ENCODE measurements at regions not wholly inside any gene's neighbourhood (a gene's known extent, or its start where the extent isn't known, plus 50 kb on each side); places are given as distances from the start of the nearest gene placed in this dataset.

DNA sequence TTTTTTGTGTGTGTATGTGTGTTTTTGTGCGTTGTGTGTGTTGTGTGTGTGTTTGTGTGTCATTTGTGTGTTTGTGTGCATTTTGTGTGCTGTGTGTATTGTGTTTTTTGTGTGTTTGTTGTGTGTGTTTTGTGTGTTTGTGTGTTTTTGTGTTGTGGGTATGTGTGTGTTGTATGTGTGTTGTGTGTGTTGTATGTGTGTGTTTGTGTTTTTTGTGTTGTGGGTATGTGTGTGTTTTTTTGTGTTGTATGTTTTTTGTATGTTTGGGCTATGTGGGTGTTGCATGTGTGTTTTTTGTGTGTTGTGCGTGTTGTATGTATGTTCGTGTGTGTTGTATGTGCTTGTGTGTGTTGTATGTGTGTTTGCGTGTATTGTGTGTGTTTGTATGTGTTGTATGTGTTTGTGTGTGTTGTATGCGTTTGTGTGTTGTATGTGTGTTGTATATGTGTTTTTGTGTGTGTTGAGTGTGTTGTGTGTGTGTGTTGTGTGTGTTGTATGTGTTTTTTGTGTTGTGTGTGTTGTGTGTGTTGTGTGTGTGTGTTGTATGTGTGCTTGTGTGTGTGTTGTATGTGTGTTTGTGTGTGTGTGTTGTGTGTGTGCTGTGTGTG lies 275.3 kb downstream of the HRH4 start:
- no peaks in the 10 kb centered on the region for H3K36me3 ChIP-seq (ENCODE audit: control insufficient read depth, insufficient read depth, low read length)
- no peak overlapping the region for H3K4me3 ChIP-seq (ENCODE audit: extremely low read depth, insufficient read depth, low read length, poor library complexity, severe bottlenecking)
- 85 to 90% methylated on average over 4 to 5 of the region's 5 CpGs for WGBS, 2 experiments (ENCODE audit: insufficient coverage in 2 of 2)
- H3K27ac ChIP-seq (ENCODE audit: low read depth, low read length, severe bottlenecking), result no peak overlapping the region
- peaks cover 8% of the 10 kb centered on the region for H3K4me1 ChIP-seq (ENCODE audit: control insufficient read depth, insufficient read depth, low read length, poor library complexity, severe bottlenecking)
- H3K9me3 ChIP-seq (ENCODE audit: control insufficient read depth, low read length), result no peaks in the 10 kb centered on the region

DNA sequence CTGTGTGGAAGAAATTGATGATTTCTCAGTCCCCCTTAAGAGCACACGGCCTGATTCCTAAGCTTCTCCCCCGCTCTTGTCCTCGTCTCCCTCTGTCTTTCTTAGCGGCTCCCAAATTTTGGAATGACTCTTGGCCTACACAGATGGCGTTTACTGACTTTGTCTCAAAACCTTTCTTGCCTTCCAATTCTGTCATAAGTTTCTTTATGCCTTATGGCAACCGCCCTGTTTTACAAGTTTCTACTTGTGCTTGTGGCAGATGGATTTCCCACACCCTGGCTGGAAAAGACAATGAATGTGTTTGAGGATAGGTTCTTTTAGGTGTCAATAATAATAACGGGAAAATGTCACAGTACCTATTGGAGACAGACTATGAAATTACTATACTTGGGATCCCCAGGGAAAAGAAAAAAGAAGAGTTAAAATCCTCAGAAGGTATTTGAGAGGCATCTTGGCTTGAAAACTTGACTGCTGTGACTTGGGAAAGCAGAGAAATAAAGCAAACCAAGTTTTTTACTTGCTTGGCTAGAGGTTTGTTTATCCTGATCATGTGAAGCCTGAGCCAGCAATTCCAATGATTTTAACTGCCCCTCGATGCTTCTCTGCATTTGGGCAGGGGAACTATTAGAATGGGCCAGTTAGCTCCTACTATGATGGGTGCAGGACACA lies 276.4 kb downstream of the HRH4 start:
- Histone ChIP-seq H3K4me3 (ENCODE audit: extremely low read depth, insufficient read depth, low read length, poor library complexity, severe bottlenecking) (no peak overlapping the region), H3K36me3 (ENCODE audit: control insufficient read depth, insufficient read depth, low read length) (no peaks in the 10 kb centered on the region), H3K4me1 (ENCODE audit: control insufficient read depth, insufficient read depth, low read length, poor library complexity, severe bottlenecking) (peaks cover 4% of the 10 kb centered on the region), H3K9me3 (ENCODE audit: control insufficient read depth, low read length) (no peaks in the 10 kb centered on the region), H3K27ac (ENCODE audit: low read depth, low read length, severe bottlenecking) (no peak overlapping the region)
- WGBS, 2 experiments (ENCODE audit: insufficient coverage in 2 of 2), result 89 to 95% methylated on average over 6 to 7 of the region's 8 CpGs

DNA sequence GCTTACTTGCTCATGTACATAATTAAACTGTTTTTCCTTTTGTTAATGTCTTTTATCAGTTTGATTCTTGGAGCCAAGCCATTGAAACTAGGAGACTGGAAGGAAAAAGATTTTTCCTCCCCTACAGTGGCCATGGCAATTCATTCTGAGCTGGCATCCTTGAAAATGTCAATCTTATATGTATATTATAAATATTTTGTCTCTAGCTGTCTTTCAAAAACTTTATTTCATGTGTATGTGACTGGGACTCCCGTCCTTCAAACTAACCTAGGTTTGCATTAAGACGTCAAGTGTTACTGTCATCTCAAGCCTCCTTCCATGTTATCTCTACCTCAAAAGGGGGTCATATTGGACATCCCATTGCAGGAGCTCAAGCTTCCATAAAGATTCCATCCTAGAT lies 280.4 kb downstream of the HRH4 start:
- Histone ChIP-seq H3K27ac (ENCODE audit: low read depth, low read length, severe bottlenecking) (no peak overlapping the region), H3K36me3 (ENCODE audit: control insufficient read depth, insufficient read depth, low read length) (no peaks in the 10 kb centered on the region), H3K4me1 (ENCODE audit: control insufficient read depth, insufficient read depth, low read length, poor library complexity, severe bottlenecking) (no peaks in the 10 kb centered on the region), H3K9me3 (ENCODE audit: control insufficient read depth, low read length) (no peaks in the 10 kb centered on the region), H3K4me3 (ENCODE audit: extremely low read depth, insufficient read depth, low read length, poor library complexity, severe bottlenecking) (no peak overlapping the region)
- WGBS, 2 experiments (ENCODE audit: insufficient coverage in 2 of 2), result 100% methylated on average over 1 of the region's 2 CpGs

DNA sequence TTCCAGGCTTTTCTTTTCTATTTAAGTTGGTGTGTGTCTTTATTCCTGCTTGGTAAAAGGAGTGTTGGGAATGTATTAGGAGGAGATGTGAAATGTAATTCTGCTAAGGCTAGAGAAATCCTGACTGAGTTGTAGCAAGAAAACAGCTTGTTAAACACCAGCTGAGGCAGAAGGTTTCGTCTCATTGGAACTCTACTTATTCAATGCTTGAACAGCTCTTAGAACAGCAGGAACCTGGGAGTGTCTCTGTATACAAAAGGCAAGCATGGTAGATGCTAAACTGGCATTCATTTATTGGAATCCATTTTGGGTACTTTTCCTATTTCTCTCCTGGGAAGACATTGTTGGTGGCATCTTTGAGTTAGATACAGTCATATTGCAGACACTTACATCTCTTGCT lies 280.9 kb downstream of the HRH4 start:
- no peak overlapping the region for H3K27ac ChIP-seq (ENCODE audit: low read depth, low read length, severe bottlenecking)
- WGBS, 2 experiments (ENCODE audit: insufficient coverage in 2 of 2), result 83 to 100% methylated on average over 1 of the region's 1 CpG
- H3K36me3 ChIP-seq (ENCODE audit: control insufficient read depth, insufficient read depth, low read length), result no peaks in the 10 kb centered on the region
- no peaks in the 10 kb centered on the region for H3K9me3 ChIP-seq (ENCODE audit: control insufficient read depth, low read length)
- H3K4me1 ChIP-seq (ENCODE audit: control insufficient read depth, insufficient read depth, low read length, poor library complexity, severe bottlenecking), result no peaks in the 10 kb centered on the region
- no peak overlapping the region for H3K4me3 ChIP-seq (ENCODE audit: extremely low read depth, insufficient read depth, low read length, poor library complexity, severe bottlenecking)

- no peak overlapping the region for H3K4me3 ChIP-seq (ENCODE audit: extremely low read depth, insufficient read depth, low read length, poor library complexity, severe bottlenecking)
- 80 to 100% methylated on average over 2 to 3 of the region's 5 CpGs for WGBS, 2 experiments (ENCODE audit: insufficient coverage in 2 of 2)
- H3K27ac ChIP-seq (ENCODE audit: low read depth, low read length, severe bottlenecking), result no peak overlapping the region
- H3K4me1 ChIP-seq (ENCODE audit: control insufficient read depth, insufficient read depth, low read length, poor library complexity, severe bottlenecking), result no peaks in the 10 kb centered on the region
- H3K36me3 ChIP-seq (ENCODE audit: control insufficient read depth, insufficient read depth, low read length), result no peaks in the 10 kb centered on the region
- H3K9me3 ChIP-seq (ENCODE audit: control insufficient read depth, low read length), result no peaks in the 10 kb centered on the region
Measured at GRCh38 chr18:24741965-24742724, 281.7 kb downstream of the HRH4 start.

DNA sequence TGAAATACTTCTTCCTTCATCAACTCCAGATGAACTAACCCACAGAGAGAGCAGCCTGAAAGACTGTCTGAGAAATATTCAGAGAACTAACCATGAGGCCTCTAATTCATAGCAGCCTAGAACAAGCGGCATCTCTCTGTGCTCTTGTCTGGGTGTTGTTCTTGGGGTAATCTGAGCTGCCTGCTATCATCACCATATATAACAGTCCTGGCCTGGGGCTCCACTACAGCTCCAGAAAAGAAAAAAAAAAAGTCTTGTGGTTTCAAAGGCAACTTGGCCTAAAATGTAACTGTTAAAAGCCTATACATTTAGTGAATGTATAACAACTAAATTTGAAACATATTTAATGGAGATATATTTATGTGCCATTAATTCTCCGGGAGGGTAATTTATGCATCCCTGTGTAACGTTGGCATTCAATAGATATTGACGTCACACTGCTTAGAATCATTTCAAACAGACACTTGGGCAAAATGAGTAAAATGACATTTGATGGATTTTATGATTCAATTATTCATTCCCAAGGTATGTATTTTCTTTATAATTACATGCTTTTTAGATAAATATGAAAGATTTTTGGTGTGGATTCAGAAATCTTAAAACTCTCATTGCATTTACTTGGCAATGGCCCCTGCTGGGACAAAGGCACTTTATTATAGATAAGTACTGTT lies 294.3 kb downstream of the HRH4 start:
- H3K4me1 ChIP-seq (ENCODE audit: control insufficient read depth, insufficient read depth, low read length, poor library complexity, severe bottlenecking), result no peaks in the 10 kb centered on the region
- WGBS, 2 experiments (ENCODE audit: insufficient coverage in 2 of 2), result 100% methylated on average over 1 of the region's 4 CpGs; no CpG with 5 or more reads in 1 of the 2 experiments
- no peaks in the 10 kb centered on the region for H3K36me3 ChIP-seq (ENCODE audit: control insufficient read depth, insufficient read depth, low read length)
- H3K27ac ChIP-seq (ENCODE audit: low read depth, low read length, severe bottlenecking), result no peak overlapping the region
- no peaks in the 10 kb centered on the region for H3K9me3 ChIP-seq (ENCODE audit: control insufficient read depth, low read length)
- no peak overlapping the region for H3K4me3 ChIP-seq (ENCODE audit: extremely low read depth, insufficient read depth, low read length, poor library complexity, severe bottlenecking)

DNA sequence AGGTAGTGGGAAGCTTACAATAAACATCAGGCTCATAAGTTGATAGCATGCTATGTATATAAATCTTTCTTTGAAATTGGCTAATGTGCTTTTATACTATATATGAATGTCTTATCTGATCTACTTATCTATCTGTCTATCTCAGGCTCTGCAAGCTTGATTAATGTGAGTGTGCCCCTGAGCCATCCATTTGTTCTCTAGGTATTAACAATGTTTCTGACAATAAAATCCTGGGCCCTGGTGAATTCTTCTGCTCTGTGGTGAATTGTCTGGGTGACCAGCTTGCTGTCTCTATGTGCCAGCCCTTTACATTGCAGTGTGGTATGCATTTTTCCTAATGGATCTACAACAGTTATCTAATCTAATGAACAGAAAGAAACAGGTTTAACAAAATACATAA lies 295.9 kb downstream of the HRH4 start:
- Histone ChIP-seq H3K9me3 (ENCODE audit: control insufficient read depth, low read length) (no peaks in the 10 kb centered on the region), H3K27ac (ENCODE audit: low read depth, low read length, severe bottlenecking) (no peak overlapping the region), H3K4me1 (ENCODE audit: control insufficient read depth, insufficient read depth, low read length, poor library complexity, severe bottlenecking) (no peaks in the 10 kb centered on the region), H3K4me3 (ENCODE audit: extremely low read depth, insufficient read depth, low read length, poor library complexity, severe bottlenecking) (no peak overlapping the region), H3K36me3 (ENCODE audit: control insufficient read depth, insufficient read depth, low read length) (no peaks in the 10 kb centered on the region)

GRCh38 chr18:24757134-24757533 lies 296.7 kb downstream of the HRH4 start:
- Histone ChIP-seq H3K27ac (ENCODE audit: low read depth, low read length, severe bottlenecking) (no peak overlapping the region), H3K4me3 (ENCODE audit: extremely low read depth, insufficient read depth, low read length, poor library complexity, severe bottlenecking) (no peak overlapping the region), H3K9me3 (ENCODE audit: control insufficient read depth, low read length) (no peaks in the 10 kb centered on the region), H3K4me1 (ENCODE audit: control insufficient read depth, insufficient read depth, low read length, poor library complexity, severe bottlenecking) (no peaks in the 10 kb centered on the region), H3K36me3 (ENCODE audit: control insufficient read depth, insufficient read depth, low read length) (no peaks in the 10 kb centered on the region)

DNA sequence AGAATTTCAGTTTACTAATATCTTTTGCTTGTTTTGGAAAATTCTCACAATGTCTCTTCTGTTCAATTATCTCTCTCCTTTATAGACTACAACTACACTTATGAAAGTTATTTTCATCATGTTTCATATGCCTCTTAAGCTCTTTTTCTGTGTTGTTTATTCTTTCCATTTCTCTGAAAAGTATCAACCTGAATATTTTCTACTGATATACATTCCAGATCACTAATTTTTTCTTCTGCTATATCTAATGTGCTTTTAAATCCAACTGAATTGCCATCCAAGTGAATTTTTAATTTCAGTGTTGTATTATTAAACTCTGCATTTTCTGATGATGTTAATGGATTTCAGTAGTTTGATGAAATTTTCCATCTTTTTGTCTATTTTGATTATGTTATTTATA lies 301.3 kb downstream of the HRH4 start:
- Histone ChIP-seq H3K4me3 (ENCODE audit: extremely low read depth, insufficient read depth, low read length, poor library complexity, severe bottlenecking) (no peak overlapping the region), H3K4me1 (ENCODE audit: control insufficient read depth, insufficient read depth, low read length, poor library complexity, severe bottlenecking) (no peaks in the 10 kb centered on the region)

GRCh38 chr18:24762511-24762910 lies 302.1 kb downstream of the HRH4 start:
- Histone ChIP-seq H3K27ac (ENCODE audit: low read depth, low read length, severe bottlenecking) (no peak overlapping the region), H3K4me1 (ENCODE audit: control insufficient read depth, insufficient read depth, low read length, poor library complexity, severe bottlenecking) (no peaks in the 10 kb centered on the region), H3K4me3 (ENCODE audit: extremely low read depth, insufficient read depth, low read length, poor library complexity, severe bottlenecking) (no peak overlapping the region), H3K36me3 (ENCODE audit: control insufficient read depth, insufficient read depth, low read length) (no peaks in the 10 kb centered on the region), H3K9me3 (ENCODE audit: control insufficient read depth, low read length) (no peaks in the 10 kb centered on the region)
- WGBS, 2 experiments (ENCODE audit: insufficient coverage in 2 of 2), result 88 to 89% methylated on average over 1 of the region's 1 CpG

More for the DNA sequence above, 301.3 kb downstream of the HRH4 start:
- no peaks in the 10 kb centered on the region for H3K9me3 ChIP-seq (ENCODE audit: control insufficient read depth, low read length)
- H3K27ac ChIP-seq (ENCODE audit: low read depth, low read length, severe bottlenecking), result no peak overlapping the region
- no peaks in the 10 kb centered on the region for H3K36me3 ChIP-seq (ENCODE audit: control insufficient read depth, insufficient read depth, low read length)
